ENCODE measurements at regions not wholly inside any gene's neighbourhood (a gene's known extent, or its start where the extent isn't known, plus 50 kb on each side); places are given as distances from the start of the nearest gene placed in this dataset.

- Mint-ChIP-seq H3K4me1 (no peaks in the 10 kb centered on the region), H3K27me3 (peaks cover 0 to 31% (median 7%) of the 10 kb centered on the region in 5 donors), H3K36me3 (no peaks in the 10 kb centered on the region), H3K4me3 (no peak overlapping the region), H3K27ac (no peak overlapping the region), H3K9me3 (peaks cover 0 to 4% (median 0%) of the 10 kb centered on the region in 11 donors)
- no peak for ATAC-seq
- Histone ChIP-seq H3K27me3 (ENCODE audit: control insufficient read depth in 2 of 2, insufficient read depth in 2 of 2, low read length in 2 of 2) (no peaks in the 10 kb centered on the region), H3K9me3 (ENCODE audit: control insufficient read depth in 2 of 3, low read length in 3 of 3) (no peaks in the 10 kb centered on the region), H3K36me3 (ENCODE audit: control insufficient read depth in 2 of 3, insufficient read depth in 3 of 3, low read length in 3 of 3) (no peaks in the 10 kb centered on the region), H3K4me1 (ENCODE audit: control insufficient read depth in 2 of 2, insufficient read depth in 2 of 2, low read length in 2 of 2) (no peaks in the 10 kb centered on the region), H3K4me3 (ENCODE audit: low read length) (no peak overlapping the region), H3K27ac (ENCODE audit: low read depth, low read length) (no peak overlapping the region)
- DNase-seq, result no peak
- intact Hi-C loops (cut with micrococcal nuclease), result no loop called here
- ChIA-PET POLR2A (no interaction called here), CTCF (no interaction called here)
These were observed 187.2 kb upstream of the SOX1 start for GRCh38 chr13:111879719-111880118.

- H3K27me3 ChIP-seq (ENCODE audit: control insufficient read depth in 2 of 2, insufficient read depth in 2 of 2, low read length in 2 of 2), result no peaks in the 10 kb centered on the region
- no peaks in the 10 kb centered on the region for H3K9me3 ChIP-seq (ENCODE audit: control insufficient read depth in 2 of 3, low read length in 3 of 3)
- ATAC-seq (no peak), DNase-seq (no peak)
- Mint-ChIP-seq H3K27me3 (peaks cover 0 to 29% (median 7%) of the 10 kb centered on the region in 5 donors), H3K9me3 (peaks cover 0 to 5% (median under 1%) of the 10 kb centered on the region in 11 donors), H3K27ac (no peak overlapping the region), H3K4me3 (no peak overlapping the region), H3K36me3 (no peaks in the 10 kb centered on the region), H3K4me1 (no peaks in the 10 kb centered on the region)
- no peaks in the 10 kb centered on the region for H3K4me1 ChIP-seq (ENCODE audit: control insufficient read depth in 2 of 2, insufficient read depth in 2 of 2, low read length in 2 of 2)
- intact Hi-C loops (cut with micrococcal nuclease), result no loop called here
- no peak overlapping the region for H3K4me3 ChIP-seq (ENCODE audit: low read length)
- POLR2A ChIA-PET, result no interaction called here
- H3K27ac ChIP-seq (ENCODE audit: low read depth, low read length), result no peak overlapping the region
- H3K36me3 ChIP-seq (ENCODE audit: control insufficient read depth in 2 of 3, insufficient read depth in 3 of 3, low read length in 3 of 3), result no peaks in the 10 kb centered on the region
- CTCF ChIA-PET, result interaction anchor here (0.6 kb wide), 1 partner anchor 327 kb away, joined by 3 read pairs; no protein-coding TSS in a partner anchor
These were observed 186.8 kb upstream of the SOX1 start for GRCh38 chr13:111880185-111880584.

GRCh38 chr13:111881700-111882099 lies 185.2 kb upstream of the SOX1 start:
- Mint-ChIP-seq H3K4me1 (no peaks in the 10 kb centered on the region), H3K27ac (no peak overlapping the region), H3K9me3 (peaks cover 0 to 5% (median 1%) of the 10 kb centered on the region in 11 donors), H3K36me3 (no peaks in the 10 kb centered on the region), H3K4me3 (no peak overlapping the region), H3K27me3 (peaks cover 0 to 21% (median 7%) of the 10 kb centered on the region in 5 donors)
- H3K4me1 ChIP-seq (ENCODE audit: control insufficient read depth in 2 of 2, insufficient read depth in 2 of 2, low read length in 2 of 2), result no peaks in the 10 kb centered on the region
- ATAC-seq (no peak), DNase-seq (no peak)
- POLR2A ChIA-PET, result no interaction called here
- H3K36me3 ChIP-seq (ENCODE audit: control insufficient read depth in 2 of 3, insufficient read depth in 3 of 3, low read length in 3 of 3), result no peaks in the 10 kb centered on the region
- CTCF ChIA-PET, result no interaction called here
- no peaks in the 10 kb centered on the region for H3K27me3 ChIP-seq (ENCODE audit: control insufficient read depth in 2 of 2, insufficient read depth in 2 of 2, low read length in 2 of 2)
- no peaks in the 10 kb centered on the region for H3K9me3 ChIP-seq (ENCODE audit: control insufficient read depth in 2 of 3, low read length in 3 of 3)
- H3K27ac ChIP-seq (ENCODE audit: low read depth, low read length), result no peak overlapping the region
- H3K4me3 ChIP-seq (ENCODE audit: low read length), result no peak overlapping the region
- intact Hi-C loops (cut with micrococcal nuclease), result no loop called here

GRCh38 chr13:111882351-111882750 lies 184.6 kb upstream of the SOX1 start:
- Mint-ChIP-seq H3K27ac (no peak overlapping the region), H3K4me3 (no peak overlapping the region), H3K4me1 (no peaks in the 10 kb centered on the region), H3K36me3 (no peaks in the 10 kb centered on the region), H3K9me3 (peaks cover 0 to 4% (median 1%) of the 10 kb centered on the region in 11 donors), H3K27me3 (peaks cover 0 to 21% (median 7%) of the 10 kb centered on the region in 5 donors)
- DNase-seq (no peak), ATAC-seq (no peak)
- intact Hi-C loops (cut with micrococcal nuclease), result no loop called here
- H3K36me3 ChIP-seq (ENCODE audit: control insufficient read depth in 2 of 3, insufficient read depth in 3 of 3, low read length in 3 of 3), result no peaks in the 10 kb centered on the region
- H3K4me3 ChIP-seq (ENCODE audit: low read length), result no peak overlapping the region
- no peaks in the 10 kb centered on the region for H3K27me3 ChIP-seq (ENCODE audit: control insufficient read depth in 2 of 2, insufficient read depth in 2 of 2, low read length in 2 of 2)
- H3K27ac ChIP-seq (ENCODE audit: low read depth, low read length), result no peak overlapping the region
- H3K9me3 ChIP-seq (ENCODE audit: control insufficient read depth in 2 of 3, low read length in 3 of 3), result no peaks in the 10 kb centered on the region
- CTCF ChIA-PET, result no interaction called here
- POLR2A ChIA-PET, result no interaction called here
- H3K4me1 ChIP-seq (ENCODE audit: control insufficient read depth in 2 of 2, insufficient read depth in 2 of 2, low read length in 2 of 2), result no peaks in the 10 kb centered on the region

DNA sequence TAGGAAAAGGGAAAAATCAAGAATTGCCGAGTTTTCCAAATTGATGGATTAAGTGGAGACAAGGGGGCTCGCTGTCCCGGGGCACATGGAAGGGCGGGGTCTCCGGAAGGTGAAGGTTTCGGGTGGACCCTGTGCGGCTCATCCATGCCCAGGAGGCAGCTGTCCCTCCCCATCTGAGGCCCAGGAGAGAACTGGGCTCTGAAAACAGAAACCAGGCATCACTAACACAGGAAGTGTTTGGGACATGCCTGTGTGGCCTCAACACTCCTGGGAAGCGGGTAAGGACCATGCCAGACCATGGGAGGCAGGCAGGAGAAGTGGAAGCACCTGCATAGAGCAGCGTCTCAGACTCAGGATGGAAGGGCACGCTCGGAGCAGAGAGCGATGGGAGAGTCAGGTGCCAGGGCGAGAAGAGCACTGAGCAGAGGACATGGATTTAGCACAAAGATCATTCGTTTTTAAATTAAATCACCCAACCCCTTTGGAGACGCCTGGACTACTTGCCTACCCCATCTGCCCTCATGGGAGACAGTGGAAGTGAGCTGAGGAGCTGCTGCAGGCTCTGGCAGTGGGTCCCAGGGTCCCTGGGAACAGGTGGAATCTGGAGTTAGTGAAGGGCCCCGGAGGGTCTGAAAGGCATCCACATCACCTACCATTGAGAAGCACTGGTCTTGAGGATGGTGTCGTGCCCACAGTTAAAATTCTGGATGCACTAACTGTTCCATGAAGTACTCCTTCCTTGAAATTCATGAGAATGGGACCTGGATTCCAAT lies 183.2 kb upstream of the SOX1 start:
- CTCF ChIA-PET, result no interaction called here
- no peak overlapping the region for H3K4me3 Mint-ChIP-seq
- ATAC-seq, result no peak

DNA sequence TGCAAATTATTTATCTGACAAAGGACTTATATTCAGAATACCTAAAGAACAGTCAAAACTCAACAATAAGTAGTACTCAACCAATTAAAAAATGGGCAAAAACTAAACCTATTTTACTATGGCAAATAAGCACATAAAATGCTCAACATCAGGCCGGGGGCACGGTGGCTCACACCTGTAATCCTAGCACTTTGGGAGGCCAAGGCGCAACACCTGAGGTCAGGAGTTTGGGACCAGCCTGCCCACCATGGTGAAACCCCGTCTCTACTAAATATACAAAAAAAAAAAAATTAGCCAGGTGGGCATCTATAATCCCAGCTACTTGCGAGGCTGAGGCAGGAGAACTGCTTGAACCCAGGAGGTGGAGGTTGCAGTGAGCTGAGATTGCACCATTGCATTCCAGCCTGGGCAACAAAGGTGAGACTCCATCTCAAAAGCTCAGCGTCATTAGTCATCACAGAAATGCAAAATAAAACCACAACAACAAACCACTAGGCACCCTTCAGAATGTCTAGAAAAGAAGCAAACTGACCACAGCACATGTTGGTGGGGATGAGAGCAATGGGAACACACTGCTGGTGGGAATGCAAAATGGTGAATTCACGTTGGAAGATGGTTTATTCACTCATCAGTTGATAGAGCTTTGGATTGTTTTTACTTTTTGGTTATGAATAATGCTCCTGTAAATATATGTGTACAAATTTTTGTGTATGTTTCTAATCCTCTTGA lies 180.6 kb upstream of the SOX1 start:
- H3K36me3 ChIP-seq (ENCODE audit: control insufficient read depth in 2 of 3, insufficient read depth in 3 of 3, low read length in 3 of 3), result no peaks in the 10 kb centered on the region
- no peaks in the 10 kb centered on the region for H3K4me1 ChIP-seq (ENCODE audit: control insufficient read depth in 2 of 2, insufficient read depth in 2 of 2, low read length in 2 of 2)
- H3K27me3 Mint-ChIP-seq, result peaks cover 12 to 36% (median 29%) of the 10 kb centered on the region in 5 donors
- CTCF ChIA-PET, result no interaction called here
- H3K4me3 ChIP-seq (ENCODE audit: low read length), result no peak overlapping the region
- H3K4me3 Mint-ChIP-seq, result no peak overlapping the region
- no peaks in the 10 kb centered on the region for H3K27me3 ChIP-seq (ENCODE audit: control insufficient read depth in 2 of 2, insufficient read depth in 2 of 2, low read length in 2 of 2)
- intact Hi-C loops (cut with micrococcal nuclease), result no loop called here
- H3K9me3 ChIP-seq (ENCODE audit: control insufficient read depth in 2 of 3, low read length in 3 of 3), result no peaks in the 10 kb centered on the region
- DNase-seq (no peak), ATAC-seq (no peak)
- H3K36me3 Mint-ChIP-seq, result peaks cover 0 to 6% (median 0%) of the 10 kb centered on the region in 5 donors
- POLR2A ChIA-PET, result no interaction called here
- no peaks in the 10 kb centered on the region for H3K4me1 Mint-ChIP-seq
- no peak overlapping the region for H3K27ac ChIP-seq (ENCODE audit: low read depth, low read length)
- H3K9me3 Mint-ChIP-seq, result peaks cover 0 to 15% (median 5%) of the 10 kb centered on the region in 11 donors
- H3K27ac Mint-ChIP-seq, result no peak overlapping the region

More for the DNA sequence above, 183.2 kb upstream of the SOX1 start:
- H3K4me1 Mint-ChIP-seq, result no peaks in the 10 kb centered on the region
- H3K27me3 ChIP-seq (ENCODE audit: control insufficient read depth in 2 of 2, insufficient read depth in 2 of 2, low read length in 2 of 2), result no peaks in the 10 kb centered on the region
- peaks cover 0 to 21% (median 11%) of the 10 kb centered on the region in 5 donors for H3K27me3 Mint-ChIP-seq
- intact Hi-C loops (cut with micrococcal nuclease), result no loop called here
- H3K9me3 Mint-ChIP-seq, result peaks cover 0 to 4% (median 1%) of the 10 kb centered on the region in 11 donors
- no peak overlapping the region for H3K4me3 ChIP-seq (ENCODE audit: low read length)
- no peak overlapping the region for H3K27ac ChIP-seq (ENCODE audit: low read depth, low read length)
- POLR2A ChIA-PET, result no interaction called here
- H3K27ac Mint-ChIP-seq, result no peak overlapping the region
- DNase-seq, result no peak
- H3K36me3 ChIP-seq (ENCODE audit: control insufficient read depth in 2 of 3, insufficient read depth in 3 of 3, low read length in 3 of 3), result no peaks in the 10 kb centered on the region
- no peaks in the 10 kb centered on the region for H3K36me3 Mint-ChIP-seq
- no peaks in the 10 kb centered on the region for H3K4me1 ChIP-seq (ENCODE audit: control insufficient read depth in 2 of 2, insufficient read depth in 2 of 2, low read length in 2 of 2)
- H3K9me3 ChIP-seq (ENCODE audit: control insufficient read depth in 2 of 3, low read length in 3 of 3), result no peaks in the 10 kb centered on the region

Data from naive thymus-derived CD4-positive, alpha-beta T cell (primary cell).